HepG2 (cell line): ENCODE measurements at regions not wholly inside any gene's neighbourhood (a gene's known extent, or its start where the extent isn't known, plus 50 kb on each side); places are given as distances from the start of the nearest gene placed in this dataset.

Experiments used
- ATAC-seq: fragments of 200-7000 bp; cut with Tn5 transposase; 3 replicates; pipeline ENCODE4 v1.9.1; 2020; ENCODE audit warnings: mild to moderate bottlenecking, moderate library complexity
- BruUV-seq: library from RNA; stranded (reverse); fragments of 400-500 nt; replicated peaks from 2 replicates; lab custom pipeline; 2021; lab: Mats Ljungman, UMichigan
- CTCF ChIA-PET: fragments of 300-600 bp; formaldehyde crosslinking; extraction: SDS; loops from one replicate; lab custom pipeline; 2021; ENCODE audit warnings: low total read pairs, inconsistent platforms, low intra/inter-chr PET ratio; lab: Yijun Ruan, JAX
- POLR2A ChIA-PET: fragments of 350-600 bp; sonication (Branson Sonifier 250); formaldehyde crosslinking; loops from one replicate; lab custom pipeline; 2020; ENCODE audit warnings: antibody characterized with exemption, inconsistent platforms; lab: Yijun Ruan, JAX
- DNase-seq: peaks from one replicate; pipeline ENCODE4 v3.0.0-alpha.2; 2015; ENCODE audit warnings: low spot score
- FAIRE-seq: peaks from 3 replicates; lab custom pipeline; 2011; peaks lifted over from hg19 to GRCh38; lab: Jason Lieb, UNC
- H2AFZ ChIP-seq: one replicate; pipeline ENCODE4 v1.6.1; 2011; ENCODE audit warnings: low read length, inconsistent platforms
- H3K27ac ChIP-seq: fragments of 300-600 bp; 3 replicates; pipeline ENCODE4 v1.8.0; 2011; ENCODE audit warnings: mixed run types, mild to moderate bottlenecking, mixed read lengths, low read length, inconsistent platforms; ENCODE audit not compliant: insufficient read depth; ENCODE audit errors: extremely low read length
- H3K27me3 ChIP-seq, 2 experiments: fragments of 200-600 bp in 1 of 2; 2 replicates in 1 of 2; 3 replicates in 1 of 2; pipeline versions ENCODE4 v1.6.0 to v1.8.0; 2011; ENCODE audit warnings: low read length in 2 of 2, mild to moderate bottlenecking in 2 of 2, moderate library complexity in 2 of 2, inconsistent platforms in 1 of 2; ENCODE audit not compliant: insufficient read depth in 2 of 2, control insufficient read depth in 1 of 2
- H3K36me3 ChIP-seq, 2 experiments: fragments of 200-600 bp in 1 of 2; replicated peaks in 1 of 2; 2 replicates in 1 of 2; 3 replicates in 1 of 2; pipeline versions ENCODE4 v1.5.1 to v1.8.0; 2011; ENCODE audit warnings: low read length in 2 of 2, inconsistent platforms in 1 of 2; ENCODE audit not compliant: insufficient read depth in 2 of 2, control insufficient read depth in 1 of 2
- H3K4me1 ChIP-seq: 2 replicates; pipeline ENCODE4 v1.5.1; 2012; ENCODE audit warnings: low read length, inconsistent platforms; ENCODE audit not compliant: insufficient read depth
- H3K4me2 ChIP-seq: 2 replicates; pipeline ENCODE4 v1.6.0; 2011; ENCODE audit warnings: low read depth, low read length, inconsistent platforms
- H3K4me3 ChIP-seq, 3 experiments: fragments of 200-600 bp in 1 of 3; sonication (generic), shearing (Covaris generic) in 1 of 3; replicated peaks in 1 of 3; 2 replicates each; pipeline ENCODE4 v1.5.1; 2011 to 2016; ENCODE audit warnings: low read length in 3 of 3, inconsistent platforms in 2 of 3, low read depth in 2 of 3, mild to moderate bottlenecking in 2 of 3, control low read depth in 1 of 3, mixed read lengths in 1 of 3; ENCODE audit not compliant: insufficient read depth in 1 of 3
- H3K79me2 ChIP-seq: one replicate; pipeline ENCODE4 v1.6.1; 2011; ENCODE audit warnings: low read length, inconsistent platforms; ENCODE audit not compliant: insufficient read depth
- H3K9ac ChIP-seq: 2 replicates; pipeline ENCODE4 v1.6.0; 2011; ENCODE audit warnings: mild to moderate bottlenecking, low read depth, low read length, inconsistent platforms; ENCODE audit not compliant: insufficient read depth
- H3K9me3 ChIP-seq: 2 replicates; pipeline ENCODE4 v1.5.1; 2012; ENCODE audit warnings: mild to moderate bottlenecking, low read length
- H4K20me1 ChIP-seq: 2 replicates; pipeline ENCODE4 v1.6.0; 2011; ENCODE audit warnings: inconsistent platforms, mild to moderate bottlenecking, low read length, moderate library complexity; ENCODE audit not compliant: insufficient read depth
- ATF6 ChIP-seq: sonication (generic); formaldehyde crosslinking; conservative IDR thresholded peaks from 2 replicates; pipeline ENCODE4 v1.4.0; 2020; ENCODE audit warnings: missing genetic modification reagents
- BHLHE40 ChIP-seq: IDR thresholded peaks from 2 replicates; pipeline ENCODE4 v1.6.1; 2011; ENCODE audit warnings: low read length, improper control_type of control experiment
- EEA1 ChIP-seq: sonication (generic); formaldehyde crosslinking; IDR thresholded peaks from 2 replicates; pipeline ENCODE4 v1.5.1; 2020; ENCODE audit warnings: mild to moderate bottlenecking, missing genetic modification reagents, borderline replicate concordance
- HNRNPL ChIP-seq: fragments of 200-400 bp; formaldehyde crosslinking; IDR thresholded peaks from 2 replicates; pipeline ENCODE4 v1.6.1; 2017; ENCODE audit warnings: mild to moderate bottlenecking, low read depth, low read length
- IKZF1 ChIP-seq: fragments of 450-650 bp; IDR thresholded peaks from 2 replicates; pipeline ENCODE4 v1.7.1; 2016
- IRF1 ChIP-seq: sonication (generic); formaldehyde crosslinking; IDR thresholded peaks from 2 replicates; pipeline ENCODE4 v1.4.0; 2020; ENCODE audit warnings: low read depth, mild to moderate bottlenecking, missing genetic modification reagents
- NRL ChIP-seq: sonication (generic); formaldehyde crosslinking; IDR thresholded peaks from 2 replicates; pipeline ENCODE4 v1.5.0; 2020; ENCODE audit warnings: missing genetic modification reagents, mild to moderate bottlenecking, moderate library complexity, borderline replicate concordance
- POGZ ChIP-seq: sonication (generic); formaldehyde crosslinking; IDR thresholded peaks from 2 replicates; pipeline ENCODE4 v1.4.0; 2020; ENCODE audit warnings: mild to moderate bottlenecking, missing genetic modification reagents
- ZNF253 ChIP-seq: sonication (generic); formaldehyde crosslinking; IDR thresholded peaks from 2 replicates; pipeline ENCODE4 v1.8.0; 2022; ENCODE audit warnings: mild to moderate bottlenecking, missing genetic modification reagents, borderline replicate concordance
- WGBS: methylation state at CpG from one replicate; pipeline ENCODE4 v1.1.6; 2017; ENCODE audit warnings: low lambda C conversion rate; 5-methylcytosine and 5-hydroxymethylcytosine counted together
- in situ Hi-C: cut with HindIII; loops from 2 replicates; pipeline ENCODE4 v1.10.0; 2017; ENCODE audit warnings: low pct_unique_long_range_greater_than_20kb; ENCODE audit not compliant: extremely low pct_ligation_motif_present
- intact Hi-C: fragments of 100-400 bp; cut with micrococcal nuclease; formaldehyde crosslinking; loops from one replicate; pipeline ENCODE4 v1.10.0; 2022; ENCODE audit not compliant: unreplicated experiment

- Histone ChIP-seq H3K4me1 (no peaks in the 10 kb centered on the region), H3K9ac (no peak overlapping the region), H3K9me3 (peaks cover 11% of the 10 kb centered on the region), H3K79me2 (no peaks in the 10 kb centered on the region), H3K4me2 (no peak overlapping the region), H4K20me1 (no peaks in the 10 kb centered on the region), H3K4me3 (no peak overlapping the region), H3K36me3 (no peaks in the 10 kb centered on the region), H2AFZ (no peak overlapping the region), H3K27ac (no peak overlapping the region), H3K27me3 (peaks cover 1 to 17% of the 10 kb centered on the region in 2 experiments; a peak in 3 of 5 replicates)
- DNase-seq = no peak
- intact Hi-C loops = no loop called here
- ChIA-PET POLR2A (no interaction called here), CTCF (no interaction called here)
- BruUV-seq = no TSS peak
- in situ Hi-C loops = no loop called here
- WGBS = 10% methylated on average over 2 of the region's 2 CpGs
- no peak for FAIRE-seq
- no peak for ATAC-seq
- TF ChIP-seq NRL (CRISPR knock-in tag) (no peak), EEA1 (CRISPR knock-in tag) (no peak), HNRNPL (no peak), IRF1 (CRISPR knock-in tag) (no peak), BHLHE40 (no peak), POGZ (no peak), ATF6 (no peak), ZNF253 (CRISPR knock-in tag) (no peak), IKZF1 (no peak)
These were observed 472.4 kb upstream of the ID2 start for GRCh38 chr2:8209494-8209893.
